Left lobe of liver (tissue), 2 donors: ENCODE measurements at regions not wholly inside any gene's neighbourhood (a gene's known extent, or its start where the extent isn't known, plus 50 kb on each side); places are given as distances from the start of the nearest gene placed in this dataset.
A peak's percentile ranks its signal among the peaks of the same experiment; 100 is the strongest.

Source experiments
- ATAC-seq: fragments of 200-7000 bp; cut with Tn5 transposase; one replicate; pipeline ENCODE4 v1.9.1; 2020; ENCODE audit warnings: mild to moderate bottlenecking, moderate library complexity
- DNase-seq: peaks from one replicate; pipeline ENCODE4 v3.0.0-alpha.2; 2020; ENCODE audit warnings: low spot score
- donor health status: DM: no; HTN: no; CAD: no; lungs with moderate emphysema.
- donor health status: DM: no; HTN: yes; CAD: no.

DNA sequence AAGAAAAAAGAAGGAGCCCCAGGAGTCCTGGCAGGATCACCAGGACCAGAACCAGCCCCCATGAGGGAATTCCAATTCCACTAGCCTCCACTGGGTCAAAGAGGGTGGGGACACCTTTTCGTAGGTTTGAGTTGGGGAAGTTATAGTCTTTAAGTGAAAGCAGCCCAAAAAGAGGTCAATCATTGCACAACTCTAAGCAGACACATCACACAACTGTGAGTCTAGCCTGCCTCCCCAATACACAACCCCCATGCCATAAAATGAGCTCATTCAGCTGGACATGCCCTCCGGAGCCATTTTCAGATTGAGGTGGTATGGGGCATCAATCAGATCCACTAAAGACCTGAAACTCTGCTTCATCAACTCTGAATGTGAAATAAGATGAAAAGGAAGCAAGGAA lies 179.9 kb downstream of the NPHP4 start:
- no peak for DNase-seq
- no peak for ATAC-seq

DNA sequence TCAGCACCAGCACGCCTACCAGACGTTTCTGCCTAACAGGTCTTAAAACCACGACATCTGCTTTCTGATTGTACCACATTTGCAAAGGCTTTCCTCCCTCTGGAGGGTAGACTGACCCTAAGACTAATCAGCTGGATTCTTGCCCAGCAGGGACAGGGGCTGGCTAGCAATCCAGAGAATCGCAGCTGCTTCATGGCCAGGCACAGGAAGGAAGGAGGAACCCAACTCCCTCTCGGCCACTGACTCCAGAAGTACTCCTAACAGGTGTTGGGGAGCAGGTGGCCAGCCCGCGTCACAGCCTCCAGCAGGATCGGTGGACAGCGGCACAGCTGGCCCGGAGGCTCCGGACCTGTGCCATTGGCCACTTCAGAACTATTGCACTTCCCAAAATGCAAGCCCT lies 180.8 kb downstream of the NPHP4 start:
- ATAC-seq (no peak), DNase-seq (no peak)

DNA sequence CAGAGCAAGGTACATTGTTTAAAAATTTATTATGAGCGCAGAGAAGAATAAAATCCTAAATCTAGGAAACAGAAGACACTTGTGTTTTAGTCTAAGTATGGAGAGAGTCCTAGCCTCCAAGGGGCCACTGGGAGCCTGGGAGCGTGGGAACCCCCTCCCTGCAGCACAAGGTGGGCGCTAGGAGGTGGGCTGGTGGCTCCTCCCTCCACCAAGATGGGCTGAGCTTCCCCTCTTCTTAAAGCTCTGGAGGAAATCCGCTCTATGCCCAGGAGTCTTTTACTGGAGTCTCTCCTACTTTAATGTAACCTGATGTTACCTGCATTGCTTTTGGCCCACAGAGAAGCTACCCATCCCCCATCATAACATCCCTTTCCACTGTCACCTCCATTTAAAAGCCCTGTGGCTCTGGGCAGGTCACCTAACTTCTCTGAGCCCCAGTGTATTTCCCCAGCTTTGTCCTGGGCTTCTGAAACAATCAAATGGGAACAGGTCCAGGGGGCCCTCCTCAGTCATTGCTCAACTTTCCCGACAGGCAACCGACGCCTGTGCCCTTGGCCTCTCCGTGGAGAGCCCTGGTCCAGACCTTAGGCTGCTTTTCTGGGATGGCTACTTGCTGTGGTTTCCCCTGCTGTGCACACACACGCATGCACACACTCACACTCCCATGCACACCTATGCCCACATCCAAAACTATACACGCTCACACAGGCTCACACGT lies 181.5 kb downstream of the NPHP4 start:
- DNase-seq (no peak), ATAC-seq (no peak)

DNA sequence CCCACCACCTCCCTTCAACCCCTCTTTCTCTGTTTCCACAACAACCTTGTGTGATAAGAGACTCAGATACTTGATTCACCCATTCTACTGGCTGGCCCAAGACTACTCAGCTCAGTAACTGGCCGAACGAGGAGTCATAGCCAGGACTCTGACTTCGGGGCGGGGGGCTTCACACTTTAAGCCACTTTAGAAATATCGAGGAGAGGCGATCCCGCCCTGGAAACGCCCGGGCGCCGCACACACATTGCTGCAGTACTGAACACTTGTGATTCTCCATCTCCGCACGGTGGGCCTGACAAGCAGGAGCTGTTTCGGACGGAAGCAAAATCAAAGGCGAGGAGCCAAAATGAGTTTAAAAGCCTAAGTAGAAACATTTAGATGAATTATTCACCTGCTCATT lies 182.1 kb downstream of the NPHP4 start:
- ATAC-seq (no peak), DNase-seq (no peak)

DNA sequence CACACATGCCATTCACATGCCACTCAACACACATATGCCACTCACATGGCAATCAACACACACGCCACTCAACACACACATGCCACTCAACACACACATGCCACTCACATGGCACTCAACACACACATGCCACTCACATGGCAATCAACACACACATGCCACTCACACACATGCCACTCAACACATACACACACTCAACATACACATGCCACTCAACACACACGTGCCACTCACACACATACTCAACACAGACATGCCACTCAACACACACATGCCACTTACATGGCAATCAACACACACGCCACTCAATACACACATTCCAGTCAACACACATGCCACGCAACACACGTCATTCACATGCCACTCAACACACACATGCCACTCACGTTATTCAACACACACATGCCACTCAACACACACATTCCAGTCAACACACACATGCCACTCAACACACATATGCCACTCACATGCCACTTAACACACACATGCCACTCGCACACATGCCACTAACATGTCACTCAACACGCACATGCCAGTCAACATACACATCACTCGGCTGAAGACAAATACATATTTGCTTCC lies 182.9 kb downstream of the NPHP4 start:
- ATAC-seq (no peak), DNase-seq (no peak)

DNA sequence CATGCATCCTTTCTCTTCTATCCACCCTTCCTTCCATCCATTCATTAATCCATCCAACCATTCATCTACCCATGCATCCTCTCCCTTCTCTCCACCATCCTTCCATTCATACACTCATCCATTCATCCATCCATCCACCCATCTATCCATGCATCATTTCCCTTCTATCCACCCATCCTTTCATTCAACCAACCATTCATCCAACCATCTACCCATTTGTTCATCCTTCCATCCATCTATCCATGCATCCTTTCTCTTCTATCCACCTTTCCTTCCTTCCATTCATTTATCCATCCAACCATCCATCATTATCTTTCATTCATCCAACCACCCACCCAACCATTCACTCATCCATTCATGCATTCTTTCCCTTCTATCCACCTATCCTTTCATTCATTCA lies 188.4 kb downstream of the NPHP4 start:
- ATAC-seq (no peak), DNase-seq (no peak)

DNA sequence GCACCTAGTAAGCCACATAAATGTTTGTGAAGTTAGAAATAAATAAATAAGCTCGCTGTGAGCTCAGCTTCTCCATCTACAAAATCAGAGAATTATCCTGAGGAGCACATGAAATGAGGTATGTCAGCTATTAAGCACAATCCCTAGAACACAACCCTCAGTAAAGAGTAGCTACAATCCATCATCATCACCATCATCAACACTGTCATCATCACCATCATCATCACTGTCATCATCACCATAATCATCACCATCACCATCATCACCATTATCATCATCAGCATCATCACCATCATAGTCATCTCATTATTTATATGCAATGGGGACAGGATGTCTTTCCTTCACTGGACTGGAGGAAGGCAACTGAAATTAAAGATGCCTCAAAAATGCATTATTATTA lies 189.6 kb downstream of the NPHP4 start:
- DNase-seq (no peak), ATAC-seq (no peak)

DNA sequence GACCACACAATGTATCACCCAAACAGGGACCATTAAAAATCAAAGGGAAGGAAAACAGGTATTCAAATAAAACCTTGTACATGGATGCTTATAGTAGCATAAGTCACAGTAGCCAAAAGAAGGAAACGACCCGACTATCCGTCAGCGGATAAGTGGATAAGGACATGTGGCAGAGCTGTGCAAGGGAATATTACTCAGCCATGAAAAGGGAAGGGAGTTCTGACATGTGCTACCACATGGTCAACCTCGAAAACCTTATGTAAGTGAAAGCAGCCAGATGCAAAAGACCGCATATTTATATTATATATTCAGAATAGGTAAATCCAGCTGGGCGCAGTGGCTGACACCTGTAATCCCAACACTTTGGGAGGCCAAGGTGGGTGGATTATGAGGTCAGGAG lies 193.3 kb downstream of the NPHP4 start:
- DNase-seq (no peak), ATAC-seq (no peak)

DNA sequence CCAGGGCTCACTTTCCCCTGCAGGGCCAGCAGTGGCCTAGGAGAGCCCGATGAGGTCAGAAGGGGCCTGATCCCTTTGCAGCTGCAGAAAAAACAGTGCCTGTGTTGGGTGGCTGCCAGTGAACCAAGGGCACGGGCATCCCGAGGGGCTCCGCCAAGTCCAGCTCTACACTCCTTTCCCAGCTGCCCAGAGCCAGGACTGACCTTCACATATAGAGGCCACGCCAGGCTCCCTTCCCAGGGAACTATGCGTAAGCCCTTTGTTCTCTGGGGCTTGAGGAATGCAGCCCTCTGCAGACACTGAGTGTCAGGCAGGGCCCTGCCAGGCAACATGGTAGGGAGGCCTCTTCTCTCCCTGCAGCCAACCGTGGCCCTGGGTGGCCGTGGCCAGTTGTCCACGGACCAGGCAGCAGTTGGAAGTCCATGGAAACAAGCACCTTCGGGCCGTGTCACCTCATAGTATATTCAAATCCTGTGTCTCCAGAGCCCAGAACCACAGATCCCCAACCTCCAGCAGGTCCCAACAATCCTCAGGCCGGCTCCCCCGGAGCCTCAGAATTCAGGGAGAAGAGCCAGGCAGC lies 194.0 kb downstream of the NPHP4 start:
- DNase-seq = no peak
- ATAC-seq = no peak

DNA sequence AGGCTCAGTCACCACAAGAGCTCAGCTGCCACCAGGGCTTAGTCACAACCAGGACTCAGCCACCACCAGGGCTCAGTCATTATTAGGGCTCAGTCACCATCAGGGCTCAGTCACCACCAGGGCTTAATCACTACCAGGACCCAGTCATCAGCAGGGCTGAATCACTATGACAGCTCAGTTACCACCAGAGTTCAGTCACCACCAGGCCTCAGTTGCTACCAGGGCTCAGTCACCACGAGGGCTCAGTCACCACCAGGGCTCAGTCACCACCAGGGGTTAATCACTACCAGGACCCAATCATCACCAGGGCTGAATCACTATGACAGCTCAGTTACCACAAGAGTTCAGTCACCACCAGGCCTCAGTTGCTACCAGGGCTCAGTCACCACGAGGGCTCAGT lies 196.2 kb downstream of the NPHP4 start:
- no peak for ATAC-seq

DNA sequence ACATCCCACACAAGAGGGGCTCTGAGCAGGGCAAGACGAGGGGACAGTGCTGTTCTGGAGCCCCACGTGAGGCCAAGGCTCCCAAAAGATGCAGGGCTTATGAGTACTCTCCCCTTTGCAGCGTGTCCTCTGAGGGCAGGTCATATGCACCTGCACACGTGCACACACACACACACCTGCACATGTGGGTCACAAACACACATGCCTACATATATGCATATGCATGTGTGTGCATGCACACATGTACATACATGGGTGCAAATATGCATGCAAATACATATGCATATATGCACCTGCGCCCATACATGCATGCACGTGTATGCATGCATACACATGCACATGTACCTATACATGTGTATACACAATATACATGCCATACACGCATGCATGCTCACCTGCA lies 197.9 kb downstream of the NPHP4 start:
- ATAC-seq (no peak), DNase-seq (no peak)

More for the DNA sequence above, 196.2 kb downstream of the NPHP4 start:
- DNase-seq = no peak

DNA sequence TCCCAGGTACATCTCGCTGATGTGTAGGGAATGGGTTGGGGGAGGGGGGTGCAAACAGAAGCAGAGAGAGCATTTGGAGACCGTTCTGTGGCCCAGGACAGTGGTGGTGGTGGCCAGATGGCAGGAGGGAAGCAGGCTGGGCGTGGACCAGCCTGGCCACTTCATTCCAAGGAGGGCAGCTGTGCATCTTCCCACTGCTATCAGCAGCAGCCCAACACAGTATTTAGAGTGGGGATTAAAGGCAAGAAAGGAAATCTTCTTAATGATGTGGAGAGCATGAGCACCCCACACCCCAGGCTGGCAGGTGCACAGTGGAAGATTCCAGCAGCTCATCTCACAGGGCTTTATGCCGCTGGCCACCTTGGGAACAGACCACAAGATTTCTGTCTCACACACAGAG lies 198.7 kb downstream of the NPHP4 start:
- no peak for DNase-seq

DNA sequence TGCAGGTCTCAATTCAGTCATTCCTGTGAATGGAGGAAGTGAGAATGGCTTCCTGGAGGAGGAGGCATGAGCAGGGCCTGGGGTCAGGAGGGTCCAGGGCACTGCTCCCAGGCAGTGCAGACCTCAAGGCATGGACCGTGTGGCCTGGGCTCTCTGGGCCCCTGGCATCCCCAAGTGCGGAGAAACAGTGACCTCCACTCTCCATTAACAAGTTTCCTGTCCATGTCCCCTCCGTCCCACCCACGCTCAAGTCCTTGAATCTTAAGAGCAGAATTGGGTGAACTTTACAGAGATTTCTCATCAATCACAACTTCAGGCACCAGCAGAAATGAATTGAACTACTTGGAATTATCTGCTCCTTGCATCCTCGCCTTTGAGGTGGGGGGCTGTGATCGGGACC lies 211.1 kb downstream of the NPHP4 start:
- DNase-seq (no peak), ATAC-seq (no peak)

More for the DNA sequence above, 198.7 kb downstream of the NPHP4 start:
- no peak for ATAC-seq

DNA sequence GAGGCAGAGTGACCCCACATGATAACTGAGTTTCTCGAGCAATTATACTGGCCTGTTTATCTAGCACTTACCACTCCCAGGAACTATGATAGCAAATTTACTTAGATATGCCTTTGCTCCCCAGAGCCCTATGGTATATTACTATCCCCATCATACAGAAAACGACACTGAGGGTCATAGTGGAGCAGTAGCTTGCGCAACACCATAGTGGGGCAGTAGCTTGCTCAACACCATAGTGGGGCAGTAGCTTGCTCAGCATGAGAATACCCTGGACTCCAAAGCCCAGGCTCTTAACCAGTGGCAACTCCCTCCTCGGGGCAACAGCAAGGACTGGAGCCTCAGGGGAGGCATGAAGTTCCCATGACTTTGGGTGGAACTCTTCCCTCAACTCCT lies 211.9 kb downstream of the NPHP4 start:
- DNase-seq (no peak), ATAC-seq (no peak)

DNA sequence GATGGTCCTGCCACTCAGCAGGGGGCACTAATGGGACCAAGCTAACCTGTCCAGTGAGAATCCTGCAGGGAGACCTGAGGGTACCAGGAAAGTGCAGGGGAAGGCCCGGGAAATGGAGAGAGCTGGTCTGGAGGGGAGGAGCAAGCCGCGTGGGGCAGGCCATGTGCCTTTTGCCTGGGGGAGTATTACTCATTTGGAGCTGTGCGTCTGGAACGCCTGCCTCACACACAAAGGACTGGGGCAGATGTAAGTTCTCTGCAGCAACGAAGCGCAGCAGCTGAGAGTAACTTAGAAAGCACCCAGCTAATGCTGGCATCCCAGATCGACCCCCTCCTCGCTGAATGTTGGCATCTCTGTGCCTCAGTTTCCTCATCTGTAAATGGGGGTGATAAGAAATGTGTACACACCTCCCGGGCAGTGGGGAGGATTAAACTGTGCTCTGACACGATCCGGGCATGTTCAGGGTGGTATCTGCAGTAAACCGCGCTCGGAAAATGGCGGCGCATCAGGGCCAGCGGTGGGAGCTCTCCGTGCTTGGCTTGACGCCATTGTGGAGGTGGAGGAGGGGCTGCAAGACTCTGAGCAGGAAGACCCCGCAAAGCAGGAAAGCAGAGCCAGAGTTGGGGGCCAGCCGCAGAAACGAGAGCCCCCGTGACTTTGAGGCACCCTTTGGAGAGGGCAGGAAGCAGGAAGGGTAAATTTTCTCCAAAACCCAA lies 212.5 kb downstream of the NPHP4 start:
- ATAC-seq = no peak
- DNase-seq = no peak

DNA sequence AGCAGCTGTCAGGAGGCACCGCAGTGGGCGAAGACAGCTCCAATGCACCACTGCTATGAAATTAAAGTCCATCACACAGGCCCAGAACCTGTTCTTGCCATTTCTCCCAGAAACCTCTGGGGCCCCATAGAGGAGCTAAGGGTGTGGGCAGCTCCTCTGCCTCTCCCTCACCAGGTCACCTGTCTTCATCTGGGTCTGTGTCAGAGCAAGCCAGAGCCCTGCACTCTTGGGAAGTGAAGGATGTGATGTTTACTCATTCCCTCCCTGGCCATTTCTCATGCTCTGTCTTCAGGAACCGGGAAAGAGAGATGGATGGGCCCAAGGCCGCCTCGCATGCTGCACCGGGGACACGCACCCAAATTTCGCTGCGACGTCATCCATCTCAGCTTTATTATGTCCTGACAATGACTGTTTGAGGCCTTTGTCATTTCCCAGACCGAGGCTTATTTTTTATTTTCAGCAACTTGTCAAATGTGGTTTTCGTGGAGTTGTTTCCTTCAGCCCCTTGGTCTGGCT lies 216.1 kb downstream of the NPHP4 start:
- DNase-seq (no peak), ATAC-seq (no peak)

DNA sequence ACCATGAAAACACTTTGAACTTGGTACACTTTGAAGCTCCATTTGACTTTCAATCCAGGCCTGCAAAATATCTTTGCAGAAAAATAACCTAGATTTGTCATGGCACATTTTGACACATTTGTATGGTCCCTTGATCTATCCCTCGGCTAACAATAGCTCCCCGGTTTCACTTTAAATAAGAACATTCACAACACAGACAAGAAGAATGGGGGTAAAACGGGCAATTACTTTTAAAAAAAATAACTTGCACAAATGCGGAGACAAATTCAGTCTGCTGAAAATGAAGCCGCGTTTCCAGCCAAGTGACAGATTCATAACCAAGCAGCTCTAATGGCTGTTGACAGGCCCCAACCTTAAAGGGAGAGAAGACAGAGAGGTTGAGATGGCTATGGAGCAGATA lies 218.2 kb downstream of the NPHP4 start:
- DNase-seq (no peak), ATAC-seq (no peak)

DNA sequence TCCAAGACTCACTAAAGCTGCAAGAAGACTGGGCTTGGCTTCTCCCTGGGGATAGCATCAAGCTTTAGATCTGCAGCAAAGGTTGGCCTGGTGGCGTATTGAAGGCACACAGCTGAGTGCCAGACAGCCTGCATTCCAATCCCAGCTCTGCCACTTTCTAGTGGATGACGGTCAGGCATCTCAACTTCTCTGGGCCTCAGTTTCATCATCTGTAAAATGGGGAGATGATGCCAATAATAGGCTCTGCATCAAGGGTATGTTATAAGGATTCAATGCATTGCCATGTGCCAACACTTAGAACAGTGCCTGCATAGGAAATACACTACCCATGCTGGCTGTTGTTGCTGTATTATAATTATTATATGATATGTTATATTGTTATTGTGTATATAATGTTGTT lies 220.4 kb downstream of the NPHP4 start:
- DNase-seq (no peak), ATAC-seq (no peak)

DNA sequence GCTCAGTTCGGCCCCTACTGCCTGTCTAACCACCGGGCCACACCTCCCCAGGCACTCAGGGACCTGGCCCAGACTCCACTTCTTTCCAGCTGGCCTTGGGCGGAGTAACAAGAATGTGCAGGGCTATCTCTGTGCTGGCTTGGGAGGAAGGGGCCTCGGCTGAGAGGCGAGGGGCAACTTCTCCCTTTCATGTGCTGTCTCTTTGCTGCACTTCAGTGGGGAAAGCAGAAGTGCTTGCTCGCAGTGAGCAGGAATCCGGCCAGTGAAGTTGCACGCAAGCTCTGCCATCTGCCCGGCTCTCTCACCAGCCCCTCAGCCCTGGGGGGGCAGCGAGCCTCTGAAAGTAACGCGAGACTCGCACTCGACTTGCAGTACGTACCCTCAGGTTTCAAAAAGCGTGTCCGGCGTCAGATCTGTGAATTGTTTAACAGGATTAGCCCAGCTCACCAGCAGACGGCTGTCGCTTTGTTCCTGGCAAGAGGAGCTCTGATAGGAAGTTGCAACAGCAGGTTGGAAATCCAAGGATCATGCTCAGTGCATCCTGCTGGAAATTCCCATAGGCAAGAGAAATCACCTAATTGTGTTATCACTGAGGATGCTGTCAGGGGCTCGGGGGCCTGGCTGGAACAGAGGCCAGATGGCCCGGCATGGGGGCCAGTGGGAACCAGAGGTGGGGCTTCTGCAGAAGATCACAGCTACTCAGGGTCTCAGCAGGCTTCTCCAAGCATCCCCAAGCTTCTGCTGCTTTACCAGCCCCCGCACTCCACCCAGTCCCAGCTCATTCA lies 221.1 kb downstream of the NPHP4 start:
- ATAC-seq = peak; percentile 18
- DNase-seq = no peak

DNA sequence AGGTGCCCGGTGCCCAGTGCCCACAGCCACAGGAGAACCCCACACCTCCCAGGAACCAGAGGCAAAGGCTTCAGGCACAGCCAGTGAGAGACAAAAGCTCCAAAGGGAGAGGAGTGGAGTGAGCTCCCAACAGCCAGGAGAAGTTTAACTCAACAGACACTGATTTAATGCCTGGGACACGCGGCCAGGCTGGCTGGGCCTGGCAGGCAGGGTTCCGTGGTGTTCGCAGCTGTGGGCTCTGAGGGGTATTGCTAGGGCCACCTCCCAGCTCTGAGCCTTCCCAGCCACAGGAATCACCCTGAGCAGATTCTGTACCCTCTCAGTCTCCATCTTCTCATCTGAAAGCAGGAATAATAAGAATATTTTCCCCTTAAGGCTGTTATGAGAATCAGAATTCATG lies 222.5 kb downstream of the NPHP4 start:
- ATAC-seq (no peak), DNase-seq (no peak)

DNA sequence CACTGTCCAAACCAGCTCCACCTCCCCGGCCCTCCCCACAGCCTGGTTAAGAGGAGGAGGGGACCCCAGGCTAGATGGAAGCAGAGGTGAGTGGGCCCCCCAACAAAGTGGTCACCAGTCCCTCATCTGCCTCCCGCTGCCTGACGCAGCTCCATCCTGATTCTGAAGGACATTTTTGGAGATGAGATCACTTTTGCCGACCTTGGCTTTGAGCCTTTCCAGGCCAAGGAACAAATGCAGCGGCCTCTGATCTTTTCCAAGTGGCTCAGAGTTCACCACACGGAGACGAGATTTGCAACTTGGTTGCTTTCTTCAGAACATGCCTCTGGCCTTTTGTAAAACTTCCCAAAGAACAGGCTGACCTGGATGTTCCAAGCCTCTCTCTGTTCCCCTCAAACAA lies 223.1 kb downstream of the NPHP4 start:
- ATAC-seq = no peak
- no peak for DNase-seq
